Pulmonary artery endothelial cell (primary cell): ENCODE measurements at regions not wholly inside any gene's neighbourhood (a gene's known extent, or its start where the extent isn't known, plus 50 kb on each side); places are given as distances from the start of the nearest gene placed in this dataset.
A peak's percentile ranks its signal among the peaks of the same experiment; 100 is the strongest.

Source experiments
- DNase-seq: peaks from one replicate; pipeline ENCODE4 v3.0.0-alpha.2; 2011; ENCODE audit warnings: low read depth, low spot score

- no peak for DNase-seq
Measured at GRCh38 chr1:226816576-226816975, 53.8 kb upstream of the PSEN2 start.

DNA sequence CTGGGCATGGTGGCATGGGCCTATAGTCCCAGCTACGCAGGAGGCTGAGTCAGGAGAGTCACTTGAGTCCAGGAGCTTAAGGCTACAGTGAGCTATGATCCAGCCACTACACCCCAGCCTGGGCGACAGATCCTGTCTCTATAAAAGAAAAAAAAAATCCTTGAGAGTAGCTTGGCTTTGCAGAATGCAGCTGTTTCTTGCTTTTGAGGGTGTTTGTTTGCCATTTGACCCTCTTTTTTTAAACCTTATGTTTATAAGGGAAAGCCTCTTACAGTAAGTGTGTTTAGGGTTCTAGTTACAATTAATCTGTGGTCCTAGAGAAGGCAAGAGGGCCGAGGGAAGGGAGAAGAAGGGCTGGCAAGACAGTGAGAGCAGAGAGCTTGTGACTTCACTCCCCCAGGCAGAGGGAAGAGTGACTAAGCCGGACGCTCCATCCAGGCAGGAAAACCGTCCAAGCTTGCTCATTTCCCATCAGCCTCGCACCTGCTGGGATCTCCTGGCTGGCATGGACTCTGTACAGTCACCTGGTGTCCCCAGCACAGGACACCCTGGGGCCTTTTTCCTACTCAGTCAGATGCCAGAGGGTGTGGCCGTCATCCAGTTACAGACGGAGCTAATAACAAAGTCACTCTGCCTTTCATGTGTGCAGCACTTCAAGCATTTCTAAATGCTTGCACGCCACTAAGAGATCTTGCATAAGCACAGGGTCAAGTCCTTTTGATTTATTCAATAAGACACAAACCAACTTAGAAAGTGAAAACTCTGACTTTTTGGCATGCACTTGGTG, 55.5 kb upstream of the PSEN2 start:
- DNase-seq: peak; percentile 89

GRCh38 chr1:226813671-226814591, 56.5 kb upstream of the PSEN2 start:
- DNase-seq: no peak

- DNase-seq: no peak
Measured at GRCh38 chr1:226810681-226811080, 59.7 kb upstream of the PSEN2 start.

GRCh38 chr1:226809785-226810571, 60.4 kb upstream of the PSEN2 start:
- no peak for DNase-seq

- no peak for DNase-seq
Measured at GRCh38 chr1:226808501-226808900, 61.9 kb upstream of the PSEN2 start.

- no peak for DNase-seq
Measured at GRCh38 chr1:226806988-226807387, 63.4 kb upstream of the PSEN2 start.

- DNase-seq: no peak
Measured at GRCh38 chr1:226804907-226805759, 65.3 kb upstream of the PSEN2 start.

- DNase-seq: no peak
Measured at GRCh38 chr1:226800763-226801380, 61.8 kb upstream of the ITPKB start.

DNA sequence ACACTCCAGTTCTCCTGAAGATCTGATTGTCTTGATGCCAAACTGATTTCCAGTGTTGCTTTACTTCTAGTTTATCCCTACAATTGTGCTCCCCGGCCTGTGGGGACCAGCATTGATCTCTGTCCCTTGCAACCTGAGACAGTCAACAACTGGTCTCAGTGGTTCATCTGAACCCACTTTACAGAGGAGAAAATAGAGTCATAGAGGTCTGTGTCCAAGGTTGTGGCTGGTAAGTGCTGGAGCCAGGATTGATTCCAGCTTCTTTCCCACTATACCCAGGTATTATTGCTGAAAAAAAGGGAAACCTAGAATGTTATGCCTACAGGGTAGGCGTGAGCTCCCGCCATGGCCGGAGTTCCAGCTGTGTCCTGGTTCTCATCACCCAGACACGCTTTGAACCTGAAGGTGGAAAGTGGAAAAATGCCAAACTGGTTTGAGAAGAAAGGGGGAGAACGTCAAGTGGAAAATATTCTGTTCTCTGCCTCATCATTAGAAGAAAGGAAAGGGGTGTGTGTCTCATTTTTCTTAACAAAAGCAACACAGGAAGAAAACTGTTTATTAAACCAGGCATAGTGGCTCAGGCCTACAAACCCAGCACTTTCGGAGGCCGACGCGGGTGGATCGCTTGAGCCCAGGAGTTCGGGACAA, 60.7 kb upstream of the ITPKB start:
- DNase-seq: no peak

- no peak for DNase-seq
Measured at GRCh38 chr1:226798427-226799411, 59.6 kb upstream of the ITPKB start.

GRCh38 chr1:226797151-226797550, 58.1 kb upstream of the ITPKB start:
- DNase-seq: no peak

DNA sequence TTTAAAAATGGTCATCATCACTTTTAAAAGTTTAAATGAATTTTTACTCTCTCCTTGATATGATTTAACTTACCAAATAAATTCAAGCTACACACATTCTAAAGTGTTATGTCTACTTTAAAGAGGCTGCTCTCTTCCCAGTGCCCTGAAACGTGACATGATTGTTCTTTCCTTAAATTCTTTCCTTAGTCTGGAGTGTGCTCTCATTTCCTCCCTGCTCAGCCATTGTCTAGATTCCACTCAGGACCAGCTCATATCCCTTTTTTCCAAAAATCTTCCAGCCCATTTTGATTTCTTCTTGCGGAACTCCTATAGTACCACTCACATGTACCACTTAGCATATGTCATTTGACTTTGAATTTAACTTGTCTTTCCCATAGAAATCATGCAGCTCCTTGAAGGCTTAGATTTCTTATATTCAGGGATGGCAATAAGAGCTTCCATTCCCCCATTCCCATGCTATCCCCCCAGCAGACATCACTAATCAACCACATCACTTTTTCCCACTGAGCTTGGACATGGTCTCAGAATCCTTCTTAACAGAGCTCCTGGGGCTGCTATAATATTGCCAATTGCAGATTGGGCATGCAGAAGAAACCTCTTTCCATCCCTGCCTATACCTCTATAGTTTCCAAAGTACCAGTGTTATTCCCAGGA, 54.7 kb upstream of the ITPKB start:
- DNase-seq: no peak

- no peak for DNase-seq
Measured at GRCh38 chr1:226792368-226792767, 53.3 kb upstream of the ITPKB start.

GRCh38 chr1:226790545-226791181, 51.6 kb upstream of the ITPKB start:
- DNase-seq: no peak

DNA sequence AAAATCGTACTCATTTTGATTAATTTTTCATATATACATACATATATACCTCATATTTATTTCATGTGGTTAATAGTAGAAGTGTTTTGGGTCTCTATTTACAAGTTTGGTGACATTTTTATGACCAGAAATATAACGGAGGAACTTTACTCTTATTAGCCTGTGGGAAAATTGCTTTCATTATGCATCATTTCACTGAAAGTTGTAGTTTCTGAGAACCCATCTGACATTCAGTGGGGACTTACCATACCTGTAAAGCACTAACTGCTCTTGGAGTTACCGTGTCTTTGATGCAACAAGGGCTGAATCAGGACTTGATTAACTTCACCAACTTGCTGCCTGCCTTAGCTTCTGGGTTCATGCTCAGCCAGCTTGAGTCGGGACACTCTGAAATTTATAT, 49.9 kb upstream of the ITPKB start:
- DNase-seq: no peak
